Right ventricle myocardium superior (tissue), 1 donor: ENCODE measurements at regions not wholly inside any gene's neighbourhood (a gene's known extent, or its start where the extent isn't known, plus 50 kb on each side); places are given as distances from the start of the nearest gene placed in this dataset.
"Not testable (repeated sequence)": the region's sequence is repeated elsewhere in the genome, so short reads cannot be mapped to it uniquely, and the experiment has no call there.

Experiments used
- ATAC-seq: fragments of 200-7000 bp; cut with Tn5 transposase; one replicate; pipeline ENCODE4 v1.9.1; 2020; ENCODE audit warnings: mild to moderate bottlenecking; ENCODE audit not compliant: poor library complexity
- DNase-seq: peaks from one replicate; pipeline ENCODE4 v3.0.0-alpha.2; 2020
- intact Hi-C: fragments of 100-400 bp; cut with DNase I; formaldehyde crosslinking; loops from one replicate; pipeline ENCODE4 v1.11.2; 2022
- donor health status: DM: no; HTN: yes; CAD: no; lungs with severe emphysema.

GRCh38 chr4:81330018-81330417, 115.0 kb upstream of the PRKG2 start:
- ATAC-seq (no peak), DNase-seq (no peak)
- intact Hi-C loops, result no loop called here

GRCh38 chr4:81326581-81326980, 111.6 kb upstream of the PRKG2 start:
- DNase-seq (no peak), ATAC-seq (no peak)
- intact Hi-C loops, result no loop called here

- DNase-seq, intact Hi-C loops, ATAC-seq: not testable (repeated sequence)
Observed at GRCh38 chr4:81324594-81324993, 109.6 kb upstream of the PRKG2 start.

- ATAC-seq (no peak), DNase-seq (no peak)
- intact Hi-C loops, result no loop called here
Observed at GRCh38 chr4:81319657-81320056, 104.6 kb upstream of the PRKG2 start.

- DNase-seq (no peak), ATAC-seq (no peak)
- intact Hi-C loops, result no loop called here
Observed at GRCh38 chr4:81314897-81315470, 100.0 kb upstream of the PRKG2 start.

- intact Hi-C loops, result no loop called here
- peak; percentile 81 for ATAC-seq
- DNase-seq, result peak; percentile 42
Observed at GRCh38 chr4:81314196-81314896, 99.3 kb upstream of the PRKG2 start.

- DNase-seq (no peak), ATAC-seq (no peak)
- intact Hi-C loops, result no loop called here
Observed at GRCh38 chr4:81307991-81308390, 93.0 kb upstream of the PRKG2 start.

GRCh38 chr4:81304871-81305270, 89.8 kb upstream of the PRKG2 start:
- DNase-seq, result no peak
- intact Hi-C loops, result no loop called here
- ATAC-seq, result no peak

GRCh38 chr4:81300352-81300751, 85.3 kb upstream of the PRKG2 start:
- intact Hi-C loops, DNase-seq, ATAC-seq: not testable (repeated sequence)

GRCh38 chr4:81290813-81291212, 75.8 kb upstream of the PRKG2 start:
- ATAC-seq (no peak), DNase-seq (no peak)
- intact Hi-C loops, result no loop called here

- intact Hi-C loops, result no loop called here
- no peak for ATAC-seq
- DNase-seq, result no peak
Observed at GRCh38 chr4:81287101-81287500, 72.1 kb upstream of the PRKG2 start.

GRCh38 chr4:81282131-81282530, 67.1 kb upstream of the PRKG2 start:
- intact Hi-C loops, result no loop called here
- ATAC-seq (no peak), DNase-seq (no peak)

- intact Hi-C loops, result no loop called here
- ATAC-seq (no peak), DNase-seq (no peak)
Observed at GRCh38 chr4:81274460-81274859, 59.4 kb upstream of the PRKG2 start.

- intact Hi-C loops, result no loop called here
- no peak for ATAC-seq
- no peak for DNase-seq
Observed at GRCh38 chr4:81272671-81273070, 57.6 kb upstream of the PRKG2 start.
